IMR-90 (cell line): ENCODE measurements at regions not wholly inside any gene's neighbourhood (a gene's known extent, or its start where the extent isn't known, plus 50 kb on each side); places are given as distances from the start of the nearest gene placed in this dataset.

Experiments used
- ATAC-seq: fragments of 200-7000 bp; cut with Tn5 transposase; 2 replicates; pipeline ENCODE4 v1.9.1; 2020; ENCODE audit warnings: low read depth, mild to moderate bottlenecking, moderate library complexity
- BruUV-seq: library from RNA; stranded (reverse); fragments of 400-500 nt; replicated peaks from 2 replicates; lab custom pipeline; 2021; lab: Mats Ljungman, UMichigan
- CTCF ChIA-PET: fragments of 300-600 bp; formaldehyde crosslinking; extraction: SDS; loops from one replicate; lab custom pipeline; 2021; ENCODE audit warnings: antibody characterized with exemption; lab: Yijun Ruan, JAX
- POLR2A ChIA-PET: fragments of 300-600 bp; sonication (Branson Sonifier 250); formaldehyde crosslinking; loops from one replicate; lab custom pipeline; 2022; ENCODE audit warnings: antibody characterized with exemption; ENCODE audit not compliant: unreplicated experiment; lab: Charles Lee
- DNase-seq: peaks from one replicate; pipeline ENCODE4 v3.0.0; 2013
- H2AFZ ChIP-seq: replicated peaks from 2 replicates; pipeline ENCODE3; 2013; ENCODE audit warnings: low read length, mild to moderate bottlenecking; ENCODE audit not compliant: poor library complexity
- H2AK5ac ChIP-seq: 2 replicates; pipeline ENCODE4 v1.6.1; 2013; ENCODE audit warnings: low read depth, low read length, inconsistent platforms
- H2AK9ac ChIP-seq: replicated peaks from 2 replicates; pipeline ENCODE3; 2013; ENCODE audit warnings: mild to moderate bottlenecking, low read depth, low read length, moderate library complexity; ENCODE audit not compliant: poor library complexity
- H2BK120ac ChIP-seq: 2 replicates; pipeline ENCODE4 v1.6.1; 2013; ENCODE audit warnings: low read depth, low read length, inconsistent platforms
- H2BK15ac ChIP-seq: 3 replicates; pipeline ENCODE4 v1.6.1; 2013; ENCODE audit warnings: low read depth, low read length, inconsistent platforms
- H2BK20ac ChIP-seq: 2 replicates; pipeline ENCODE4 v1.6.1; 2013; ENCODE audit warnings: low read depth, mild to moderate bottlenecking, inconsistent platforms, low read length, moderate library complexity
- H2BK5ac ChIP-seq: 2 replicates; pipeline ENCODE4 v1.6.1; 2013; ENCODE audit warnings: mild to moderate bottlenecking, low read depth, low read length, inconsistent platforms; ENCODE audit not compliant: poor library complexity, severe bottlenecking
- H3K14ac ChIP-seq: replicated peaks from 2 replicates; pipeline ENCODE4 v1.6.1; 2013; ENCODE audit warnings: low read depth, low read length, inconsistent platforms
- H3K18ac ChIP-seq: 2 replicates; pipeline ENCODE4 v1.6.1; 2013; ENCODE audit warnings: low read depth, low read length, control low read depth
- H3K23ac ChIP-seq: 2 replicates; pipeline ENCODE4 v1.6.1; 2013; ENCODE audit warnings: low read depth, low read length, inconsistent platforms
- H3K27ac ChIP-seq: 2 replicates; pipeline ENCODE4 v1.5.1; 2013; ENCODE audit warnings: mild to moderate bottlenecking, control low read depth, low read length; ENCODE audit not compliant: insufficient read depth
- H3K27me3 ChIP-seq: 2 replicates; pipeline ENCODE4 v1.6.1; 2013; ENCODE audit warnings: low read length; ENCODE audit not compliant: control insufficient read depth, insufficient read depth
- H3K36me3 ChIP-seq: 2 replicates; pipeline ENCODE4 v1.6.1; 2013; ENCODE audit warnings: low read length, mixed read lengths; ENCODE audit not compliant: control insufficient read depth, insufficient read depth
- H3K4ac ChIP-seq: 2 replicates; pipeline ENCODE4 v1.6.1; 2013; ENCODE audit warnings: low read depth, low read length, inconsistent platforms
- H3K4me1 ChIP-seq: 2 replicates; pipeline ENCODE4 v1.6.1; 2013; ENCODE audit warnings: low read length, mixed read lengths; ENCODE audit not compliant: control insufficient read depth, insufficient read depth
- H3K4me2 ChIP-seq: 2 replicates; pipeline ENCODE4 v1.6.1; 2013; ENCODE audit warnings: low read depth, mild to moderate bottlenecking, control low read depth, low read length, moderate library complexity
- H3K4me3 ChIP-seq: 2 replicates; pipeline ENCODE4 v1.5.1; 2013; ENCODE audit warnings: low read depth, mild to moderate bottlenecking, control low read depth, low read length, moderate library complexity; ENCODE audit not compliant: insufficient read depth
- H3K56ac ChIP-seq: 2 replicates; pipeline ENCODE4 v1.6.1; 2013; ENCODE audit warnings: low read length, inconsistent platforms; ENCODE audit not compliant: insufficient read depth; ENCODE audit errors: extremely low read depth
- H3K79me1 ChIP-seq, 2 experiments: 2 replicates each; pipeline ENCODE4 v1.6.1; 2013; ENCODE audit warnings: low read length in 2 of 2, inconsistent platforms in 1 of 2, low read depth in 1 of 2
- H3K9ac ChIP-seq: 2 replicates; pipeline ENCODE4 v1.6.1; 2013; ENCODE audit warnings: low read depth, low read length, control low read depth
- H3K9me1 ChIP-seq: 2 replicates; pipeline ENCODE4 v1.6.1; 2013; ENCODE audit warnings: low read length, inconsistent platforms; ENCODE audit not compliant: insufficient read depth
- H3K9me3 ChIP-seq: 2 replicates; pipeline ENCODE4 v1.6.1; 2013; ENCODE audit warnings: low read length; ENCODE audit not compliant: control insufficient read depth, insufficient read depth
- H4K20me1 ChIP-seq: 2 replicates; pipeline ENCODE4 v1.6.1; 2013; ENCODE audit warnings: low read length, inconsistent platforms; ENCODE audit not compliant: insufficient read depth
- H4K5ac ChIP-seq: 2 replicates; pipeline ENCODE4 v1.6.1; 2013; ENCODE audit warnings: mild to moderate bottlenecking, low read depth, low read length, control low read depth
- H4K8ac ChIP-seq, 2 experiments: 2 replicates each; pipeline ENCODE4 v1.6.1; 2013; ENCODE audit warnings: low read depth in 2 of 2, low read length in 2 of 2, control low read depth in 1 of 2, inconsistent platforms in 1 of 2
- H4K91ac ChIP-seq: 2 replicates; pipeline ENCODE4 v1.6.1; 2013; ENCODE audit warnings: low read depth, low read length, inconsistent platforms; ENCODE audit not compliant: insufficient read depth
- RAD21 ChIP-seq: IDR thresholded peaks from 2 replicates; pipeline ENCODE4 v1.6.1; 2012; ENCODE audit warnings: low read length, improper control_type of control experiment
- WGBS, 2 experiments: methylation state at CpG; one replicate each; pipeline versions ENCODE4 v1.1.5 to v1.1.7; 2013; ENCODE audit warnings: missing lambda C conversion rate in 2 of 2; ENCODE audit not compliant: insufficient read length in 1 of 2; ENCODE audit errors: extremely low coverage in 2 of 2; 5-methylcytosine and 5-hydroxymethylcytosine counted together
- dilution Hi-C: fragments of 300-500 bp; cut with HindIII; formaldehyde crosslinking; loops from one replicate; pipeline ENCODE4 v1.14.3; 2018; ENCODE audit warnings: low sequenced_read_pairs; ENCODE audit not compliant: unreplicated experiment
- in situ Hi-C: fragments of 300-500 bp; cut with MboI; formaldehyde crosslinking; loops from 3 replicates; pipeline ENCODE4 v1.14.3; 2019; ENCODE audit warnings: low sequenced_read_pairs, inconsistent platforms, mixed read lengths
- intact Hi-C: fragments of 100-400 bp; cut with micrococcal nuclease; formaldehyde crosslinking; loops from 2 replicates; pipeline ENCODE4 v1.10.0; 2022

DNA sequence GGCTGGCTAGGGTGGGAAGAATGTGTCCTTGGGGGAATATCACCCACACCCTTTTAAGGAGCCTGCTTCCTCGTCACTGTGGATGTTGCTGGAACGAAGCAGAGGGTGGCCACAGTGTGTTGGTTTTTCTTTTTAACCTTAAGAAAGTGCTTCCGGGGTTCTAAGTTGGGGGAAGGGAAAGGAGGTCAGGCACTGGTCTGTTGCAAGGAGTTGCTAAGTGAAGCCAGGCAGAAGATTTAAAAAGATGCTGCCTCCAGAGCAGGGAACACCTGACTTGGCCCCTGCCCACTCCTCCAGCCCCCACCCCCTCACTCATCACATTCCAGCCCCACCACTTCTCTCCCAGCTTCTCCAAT lies 213.1 kb downstream of the EMX2 start:
- no peak overlapping the region for H2BK120ac ChIP-seq
- no peak for ATAC-seq
- no peak overlapping the region for H4K5ac ChIP-seq
- no peak overlapping the region for H3K4ac ChIP-seq
- TF ChIP-seq RAD21, result no peak
- H3K56ac ChIP-seq, result no peak overlapping the region
- no peak overlapping the region for H2BK20ac ChIP-seq
- H2BK15ac ChIP-seq, result no peak overlapping the region
- no peaks in the 10 kb centered on the region for H3K4me1 ChIP-seq
- H2AFZ ChIP-seq, result no peak overlapping the region
- POLR2A ChIA-PET, result no interaction called here
- H3K9me1 ChIP-seq, result no peaks in the 10 kb centered on the region
- H3K23ac ChIP-seq, result no peak overlapping the region
- no peak for DNase-seq
- intact Hi-C loops (no loop called here), in situ Hi-C loops (no loop called here), dilution Hi-C loops (no loop called here)
- H3K4me3 ChIP-seq, result no peak overlapping the region
- WGBS, 2 experiments, result no CpG with 5 or more reads among the region's 3 CpGs
- no TSS peak for BruUV-seq
- no peak overlapping the region for H2AK5ac ChIP-seq
- no peak overlapping the region for H3K4me2 ChIP-seq
- no peak overlapping the region for H3K27ac ChIP-seq
- no peak overlapping the region for H2BK5ac ChIP-seq
- H4K91ac ChIP-seq, result no peak overlapping the region
- no peak overlapping the region for H3K14ac ChIP-seq
- no peak overlapping the region for H3K18ac ChIP-seq
- no peak overlapping the region for H3K9ac ChIP-seq
- peaks cover 14% of the 10 kb centered on the region for H3K9me3 ChIP-seq
- H3K27me3 ChIP-seq, result no peaks in the 10 kb centered on the region
- H3K36me3 ChIP-seq, result no peaks in the 10 kb centered on the region
- H4K8ac ChIP-seq, result no peak overlapping the region
- no peaks in the 10 kb centered on the region for H3K79me1 ChIP-seq
- CTCF ChIA-PET, result no interaction called here
- H2AK9ac ChIP-seq, result no peak overlapping the region
- H4K20me1 ChIP-seq, result no peaks in the 10 kb centered on the region
